Neural crest cell (in vitro differentiated cells): ENCODE measurements at regions not wholly inside any gene's neighbourhood (a gene's known extent, or its start where the extent isn't known, plus 50 kb on each side); places are given as distances from the start of the nearest gene placed in this dataset.
"Not testable (repeated sequence)": the region's sequence is repeated elsewhere in the genome, so short reads cannot be mapped to it uniquely, and the experiment has no call there.

Experiments
- DNase-seq: peaks from one replicate; pipeline ENCODE4 v3.0.0; 2021; ENCODE audit warnings: low read depth, mixed read lengths, low spot score
- H3K27ac Mint-ChIP-seq: one replicate; pipeline ENCODE4 v1.8.0; 2021; ENCODE audit warnings: mild to moderate bottlenecking, mixed read lengths; ENCODE audit not compliant: unreplicated experiment
- H3K27me3 Mint-ChIP-seq: 2 replicates; pipeline ENCODE4 v1.8.0; 2021; ENCODE audit warnings: low read depth, mild to moderate bottlenecking, mixed read lengths
- H3K36me3 Mint-ChIP-seq: 2 replicates; pipeline ENCODE4 v1.8.0; 2021; ENCODE audit warnings: low read depth, mild to moderate bottlenecking, mixed read lengths
- H3K4me1 Mint-ChIP-seq: 2 replicates; pipeline ENCODE4 v1.8.0; 2021; ENCODE audit warnings: mixed read lengths
- H3K4me3 Mint-ChIP-seq: one replicate; pipeline ENCODE4 v1.8.0; 2021; ENCODE audit warnings: mild to moderate bottlenecking, mixed read lengths
- H3K9me3 Mint-ChIP-seq: 2 replicates; pipeline ENCODE4 v1.8.0; 2021; ENCODE audit warnings: mixed read lengths
- TF ChIP-seq, protein P1 (sequence below): fragments of 200-600 bp; sonication (generic); conservative IDR thresholded peaks from 2 replicates; pipeline ENCODE4 v1.5.0; 2021; ENCODE audit warnings: antibody characterized with exemption, mild to moderate bottlenecking

DNA sequence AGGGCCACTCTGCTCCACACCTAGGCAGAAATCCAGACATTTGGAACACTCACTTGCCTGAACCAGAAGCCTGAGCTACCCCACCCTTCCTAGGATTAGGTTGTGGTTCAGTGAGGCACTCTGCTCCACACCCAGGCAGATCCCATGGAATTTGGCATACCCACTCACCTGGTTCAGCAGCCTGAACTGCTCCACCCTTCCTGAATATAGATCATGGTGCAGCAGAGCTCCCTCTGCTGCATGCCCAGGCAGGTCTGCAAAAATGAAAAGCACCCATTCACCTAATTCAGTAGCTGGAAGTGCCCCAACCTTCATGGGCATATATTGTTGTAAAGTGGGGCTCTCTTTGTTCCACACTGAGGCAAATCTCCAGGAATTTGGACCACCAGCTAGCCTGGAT, 185.1 kb upstream of the CNTNAP5 start:
- peaks cover 8% of the 10 kb centered on the region for H3K36me3 Mint-ChIP-seq
- no peak overlapping the region for H3K4me3 Mint-ChIP-seq
- peaks cover 10% of the 10 kb centered on the region for H3K9me3 Mint-ChIP-seq
- H3K27ac Mint-ChIP-seq: no peak overlapping the region
- no peaks in the 10 kb centered on the region for H3K4me1 Mint-ChIP-seq
- TF ChIP-seq, protein P1, sequence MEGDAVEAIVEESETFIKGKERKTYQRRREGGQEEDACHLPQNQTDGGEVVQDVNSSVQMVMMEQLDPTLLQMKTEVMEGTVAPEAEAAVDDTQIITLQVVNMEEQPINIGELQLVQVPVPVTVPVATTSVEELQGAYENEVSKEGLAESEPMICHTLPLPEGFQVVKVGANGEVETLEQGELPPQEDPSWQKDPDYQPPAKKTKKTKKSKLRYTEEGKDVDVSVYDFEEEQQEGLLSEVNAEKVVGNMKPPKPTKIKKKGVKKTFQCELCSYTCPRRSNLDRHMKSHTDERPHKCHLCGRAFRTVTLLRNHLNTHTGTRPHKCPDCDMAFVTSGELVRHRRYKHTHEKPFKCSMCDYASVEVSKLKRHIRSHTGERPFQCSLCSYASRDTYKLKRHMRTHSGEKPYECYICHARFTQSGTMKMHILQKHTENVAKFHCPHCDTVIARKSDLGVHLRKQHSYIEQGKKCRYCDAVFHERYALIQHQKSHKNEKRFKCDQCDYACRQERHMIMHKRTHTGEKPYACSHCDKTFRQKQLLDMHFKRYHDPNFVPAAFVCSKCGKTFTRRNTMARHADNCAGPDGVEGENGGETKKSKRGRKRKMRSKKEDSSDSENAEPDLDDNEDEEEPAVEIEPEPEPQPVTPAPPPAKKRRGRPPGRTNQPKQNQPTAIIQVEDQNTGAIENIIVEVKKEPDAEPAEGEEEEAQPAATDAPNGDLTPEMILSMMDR: no peak
- H3K27me3 Mint-ChIP-seq: no peaks in the 10 kb centered on the region
- no peak for DNase-seq

GRCh38 chr2:123840574-123840973, 184.5 kb upstream of the CNTNAP5 start:
- DNase-seq: no peak
- H3K4me3 Mint-ChIP-seq: no peak overlapping the region

DNA sequence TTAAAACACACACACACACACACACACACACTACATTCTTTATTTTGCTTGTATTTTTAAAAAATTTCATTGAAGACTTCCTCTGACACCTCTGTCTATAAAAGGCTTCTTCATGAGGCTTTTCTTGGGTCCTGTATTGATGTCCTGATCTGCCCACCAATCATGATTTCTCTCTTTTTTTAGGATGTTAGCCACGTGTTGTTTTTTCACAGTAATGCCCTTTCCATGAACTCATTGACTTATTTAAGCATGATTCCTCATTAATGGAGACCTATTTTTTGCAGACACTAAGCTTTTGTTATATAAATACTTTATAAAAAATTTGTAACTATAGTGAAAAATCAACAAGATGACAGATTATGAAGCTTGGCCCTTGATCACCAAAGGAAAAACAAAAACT, 173.8 kb upstream of the CNTNAP5 start:
- no peak overlapping the region for H3K4me3 Mint-ChIP-seq
- H3K36me3 Mint-ChIP-seq: peaks cover 10% of the 10 kb centered on the region
- peaks cover 19% of the 10 kb centered on the region for H3K4me1 Mint-ChIP-seq
- no peak for DNase-seq
- peaks cover 8% of the 10 kb centered on the region for H3K9me3 Mint-ChIP-seq
- TF ChIP-seq, protein P1: no peak
- H3K27ac Mint-ChIP-seq: no peak overlapping the region
- H3K27me3 Mint-ChIP-seq: no peaks in the 10 kb centered on the region

More at GRCh38 chr2:123840574-123840973, 184.5 kb upstream of the CNTNAP5 start:
- TF ChIP-seq, protein P1: no peak
- Mint-ChIP-seq H3K9me3 (peaks cover 10% of the 10 kb centered on the region), H3K27me3 (no peaks in the 10 kb centered on the region), H3K4me1 (no peaks in the 10 kb centered on the region), H3K27ac (no peak overlapping the region), H3K36me3 (peaks cover 8% of the 10 kb centered on the region)

GRCh38 chr2:123853161-123853560, 171.9 kb upstream of the CNTNAP5 start:
- peaks cover 13% of the 10 kb centered on the region for H3K36me3 Mint-ChIP-seq

DNA sequence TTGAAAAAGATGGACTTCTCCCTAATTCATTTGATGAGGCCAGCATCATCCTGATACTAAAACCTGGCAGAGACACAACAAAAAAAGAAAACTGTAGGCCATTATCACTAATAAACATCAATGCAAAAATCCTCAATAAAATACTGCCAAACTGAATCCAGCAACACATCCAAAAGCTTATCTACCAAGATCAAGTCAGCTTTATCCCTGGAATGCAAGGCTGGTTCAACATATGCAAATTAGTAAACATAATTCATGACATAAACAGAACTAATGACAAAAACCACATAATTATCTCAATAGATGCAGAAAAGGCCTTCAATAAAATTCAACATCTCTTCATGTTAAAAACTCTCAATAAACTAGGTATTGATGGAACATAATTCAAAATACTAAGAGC, 166.1 kb upstream of the CNTNAP5 start:
- H3K4me3 Mint-ChIP-seq, H3K27me3 Mint-ChIP-seq: not testable (repeated sequence)
- H3K9me3 Mint-ChIP-seq: peaks cover 22% of the 10 kb centered on the region

More at GRCh38 chr2:123853161-123853560, 171.9 kb upstream of the CNTNAP5 start:
- Mint-ChIP-seq H3K4me1 (peaks cover 19% of the 10 kb centered on the region), H3K4me3 (no peak overlapping the region), H3K27ac (no peak overlapping the region), H3K27me3 (no peaks in the 10 kb centered on the region), H3K9me3 (peaks cover 17% of the 10 kb centered on the region)
- TF ChIP-seq, protein P1: no peak
- no peak for DNase-seq

DNA sequence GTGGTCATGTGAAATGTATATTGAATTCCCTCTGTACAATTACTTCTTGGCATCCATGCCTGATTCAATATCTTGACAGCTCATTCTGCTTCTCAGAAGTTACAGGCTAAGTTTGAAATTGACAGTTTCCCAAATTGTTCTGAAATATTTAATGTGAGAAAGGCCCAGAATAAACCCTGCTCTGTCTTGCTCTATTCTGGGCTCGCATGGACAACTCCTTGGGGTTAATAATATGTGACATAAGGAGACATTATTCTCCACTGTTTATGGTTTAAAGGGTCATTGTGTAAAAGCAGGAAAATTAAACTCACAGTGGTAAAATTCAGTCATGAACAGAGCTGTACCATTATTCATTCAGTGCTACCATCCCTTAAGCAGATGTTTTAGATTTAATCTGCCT, 160.7 kb upstream of the CNTNAP5 start:
- TF ChIP-seq, protein P1: no peak

More for the DNA sequence above, 166.1 kb upstream of the CNTNAP5 start:
- peaks cover 17% of the 10 kb centered on the region for H3K36me3 Mint-ChIP-seq
- not testable (repeated sequence) for DNase-seq, H3K4me1 Mint-ChIP-seq, H3K27ac Mint-ChIP-seq

More for the DNA sequence above, 160.7 kb upstream of the CNTNAP5 start:
- no peak overlapping the region for H3K4me3 Mint-ChIP-seq
- H3K27ac Mint-ChIP-seq: no peak overlapping the region
- no peaks in the 10 kb centered on the region for H3K27me3 Mint-ChIP-seq
- DNase-seq: no peak
- peaks cover 5% of the 10 kb centered on the region for H3K36me3 Mint-ChIP-seq
- H3K9me3 Mint-ChIP-seq: peaks cover 10% of the 10 kb centered on the region
- H3K4me1 Mint-ChIP-seq: peaks cover 6% of the 10 kb centered on the region
